Keratinocyte (primary cell): ENCODE measurements at regions not wholly inside any gene's neighbourhood (a gene's known extent, or its start where the extent isn't known, plus 50 kb on each side); places are given as distances from the start of the nearest gene placed in this dataset.

ENCODE experiments used
- DNase-seq: peaks from one replicate; pipeline ENCODE4 v3.0.0-alpha.2; 2011; ENCODE audit warnings: low read depth, missing footprints, low spot score
- FAIRE-seq: peaks from 2 replicates; lab custom pipeline; 2011; peaks lifted over from hg19 to GRCh38; lab: Jason Lieb, UNC
- H2AFZ ChIP-seq: 2 replicates; pipeline ENCODE4 v1.6.0; 2012; ENCODE audit warnings: low read length, control low read depth, inconsistent platforms; ENCODE audit not compliant: control insufficient read depth
- H3K27ac ChIP-seq: 2 replicates; pipeline ENCODE4 v1.5.1; 2011; ENCODE audit warnings: low read length; ENCODE audit not compliant: control insufficient read depth, insufficient read depth
- H3K27me3 ChIP-seq: 3 replicates; pipeline ENCODE4 v1.6.0; 2011; ENCODE audit warnings: low read length; ENCODE audit not compliant: control insufficient read depth, insufficient read depth; ENCODE audit errors: extremely low read depth
- H3K36me3 ChIP-seq, 2 experiments: 2 replicates in 1 of 2; 3 replicates in 1 of 2; pipeline ENCODE4 v1.5.1; 2011; ENCODE audit warnings: low read length in 2 of 2, mild to moderate bottlenecking in 1 of 2; ENCODE audit not compliant: control insufficient read depth in 2 of 2, insufficient read depth in 2 of 2; ENCODE audit errors: extremely low read depth in 1 of 2
- H3K4me1 ChIP-seq: 3 replicates; pipeline ENCODE4 v1.5.1; 2011; ENCODE audit warnings: low read length; ENCODE audit not compliant: control insufficient read depth, insufficient read depth; ENCODE audit errors: extremely low read depth
- H3K4me2 ChIP-seq: 3 replicates; pipeline ENCODE4 v1.6.0; 2011; ENCODE audit warnings: low read depth, low read length; ENCODE audit not compliant: control insufficient read depth, insufficient read depth; ENCODE audit errors: extremely low read depth
- H3K4me3 ChIP-seq, 3 experiments: fragments of 200-600 bp in 1 of 3; sonication (generic) in 1 of 3; 2 replicates in 2 of 3; 3 replicates in 1 of 3; pipeline ENCODE4 v1.5.1; 2011 to 2016; ENCODE audit warnings: low read length in 3 of 3, mild to moderate bottlenecking in 3 of 3, control low read depth in 2 of 3, inconsistent platforms in 1 of 3, low read depth in 1 of 3, mixed read lengths in 1 of 3, mixed run types in 1 of 3, moderate library complexity in 1 of 3; ENCODE audit not compliant: control insufficient read depth in 2 of 3, insufficient read depth in 2 of 3; ENCODE audit errors: extremely low read depth in 1 of 3
- H3K79me2 ChIP-seq: 2 replicates; pipeline ENCODE4 v1.6.0; 2012; ENCODE audit warnings: low read length; ENCODE audit not compliant: control insufficient read depth, insufficient read depth
- H3K9ac ChIP-seq: 3 replicates; pipeline ENCODE4 v1.6.0; 2011; ENCODE audit warnings: low read length; ENCODE audit not compliant: control insufficient read depth, insufficient read depth; ENCODE audit errors: extremely low read depth
- H3K9me1 ChIP-seq: 3 replicates; pipeline ENCODE4 v1.6.0; 2011; ENCODE audit warnings: low read length; ENCODE audit not compliant: control insufficient read depth, insufficient read depth; ENCODE audit errors: extremely low read depth
- H3K9me3 ChIP-seq: 2 replicates; pipeline ENCODE4 v1.5.1; 2012; ENCODE audit warnings: low read depth, low read length; ENCODE audit not compliant: control insufficient read depth
- H4K20me1 ChIP-seq: 3 replicates; pipeline ENCODE4 v1.6.0; 2011; ENCODE audit warnings: low read length; ENCODE audit not compliant: control insufficient read depth, insufficient read depth; ENCODE audit errors: extremely low read depth
- CTCF ChIP-seq, 3 experiments: IDR thresholded peaks in 1 of 3; conservative IDR thresholded peaks in 1 of 3; optimal IDR thresholded peaks in 1 of 3; 2 replicates in 2 of 3; 3 replicates in 1 of 3; pipeline versions ENCODE3 to v1.5.1; 2011; ENCODE audit warnings: low read length in 3 of 3, mild to moderate bottlenecking in 3 of 3, moderate library complexity in 2 of 3, control low read depth in 1 of 3, inconsistent platforms in 1 of 3; ENCODE audit not compliant: insufficient read depth in 2 of 3; ENCODE audit errors: extremely low read depth in 1 of 3
- EZH2 ChIP-seq: IDR thresholded peaks from one replicate; pipeline ENCODE4 v1.6.1; 2012; ENCODE audit warnings: inconsistent platforms, mild to moderate bottlenecking, low read length, moderate library complexity
- dilution Hi-C: fragments of 300-500 bp; cut with MboI; formaldehyde crosslinking; loops from one replicate; pipeline ENCODE4 v1.7.0; 2020; ENCODE audit warnings: low sequenced_read_pairs; ENCODE audit not compliant: extremely low pct_ligation_motif_present

DNA sequence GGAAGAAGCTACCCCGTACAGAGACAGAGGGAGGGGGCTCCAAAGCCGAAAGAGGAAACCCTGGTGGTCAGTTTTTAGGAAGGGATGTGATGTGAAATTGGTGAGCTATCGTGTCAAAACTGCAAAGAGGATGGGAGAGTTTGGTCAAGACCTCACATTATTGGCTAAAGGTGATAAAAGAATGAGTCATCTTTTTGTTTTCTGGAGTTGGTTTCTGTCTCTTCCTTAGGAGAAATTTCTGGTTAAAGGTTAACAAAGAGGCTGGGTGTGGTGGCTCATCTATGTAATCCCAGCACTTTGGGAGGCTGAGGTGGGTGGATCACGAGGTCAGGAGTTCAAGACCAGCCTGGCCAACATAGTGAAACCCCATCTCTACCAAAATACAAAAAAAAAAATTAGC lies 217.8 kb upstream of the CBLB start:
- dilution Hi-C loops: no loop called here
- no peaks in the 10 kb centered on the region for H3K9me1 ChIP-seq
- H3K27me3 ChIP-seq: no peaks in the 10 kb centered on the region
- FAIRE-seq (no peak), DNase-seq (no peak)
- no peak overlapping the region for H3K27ac ChIP-seq
- H2AFZ ChIP-seq: no peak overlapping the region
- TF ChIP-seq EZH2: no peak
- no peak for TF ChIP-seq CTCF (optimal IDR thresholded peaks at IDR 0.05 in 1 of 3, IDR thresholded peaks at IDR 0.05 in 1 of 3, conservative IDR thresholded peaks at IDR 0.05 in 1 of 3; ENCODE audit: extremely low read depth in 1 of 3, insufficient read depth in 2 of 3, low read length in 3 of 3)
- no peaks in the 10 kb centered on the region for H3K4me1 ChIP-seq
- no peaks in the 10 kb centered on the region for H4K20me1 ChIP-seq
- no peaks in the 10 kb centered on the region for H3K9me3 ChIP-seq
- H3K9ac ChIP-seq: no peak overlapping the region
- no peaks in the 10 kb centered on the region for H3K36me3 ChIP-seq
- H3K4me2 ChIP-seq: no peak overlapping the region
- no peaks in the 10 kb centered on the region for H3K79me2 ChIP-seq
- no peak overlapping the region for H3K4me3 ChIP-seq

- H4K20me1 ChIP-seq: no peaks in the 10 kb centered on the region
- H3K9me1 ChIP-seq: no peaks in the 10 kb centered on the region
- no peaks in the 10 kb centered on the region for H3K36me3 ChIP-seq
- H3K4me3 ChIP-seq: no peak overlapping the region
- no peaks in the 10 kb centered on the region for H3K79me2 ChIP-seq
- dilution Hi-C loops: no loop called here
- no peaks in the 10 kb centered on the region for H3K27me3 ChIP-seq
- no peak overlapping the region for H2AFZ ChIP-seq
- H3K9ac ChIP-seq: no peak overlapping the region
- no peak overlapping the region for H3K4me2 ChIP-seq
- no peaks in the 10 kb centered on the region for H3K4me1 ChIP-seq
- no peaks in the 10 kb centered on the region for H3K9me3 ChIP-seq
- FAIRE-seq: no peak
- TF ChIP-seq EZH2 (no peak), CTCF (optimal IDR thresholded peaks at IDR 0.05 in 1 of 3, IDR thresholded peaks at IDR 0.05 in 1 of 3, conservative IDR thresholded peaks at IDR 0.05 in 1 of 3; ENCODE audit: extremely low read depth in 1 of 3, insufficient read depth in 2 of 3, low read length in 3 of 3) (no peak)
- DNase-seq: no peak
- no peak overlapping the region for H3K27ac ChIP-seq
These were observed 219.5 kb upstream of the CBLB start for GRCh38 chr3:106088304-106088703.
